ENCODE measurements at regions not wholly inside any gene's neighbourhood (a gene's known extent, or its start where the extent isn't known, plus 50 kb on each side); places are given as distances from the start of the nearest gene placed in this dataset.

GRCh38 chr7:25900245-25900644 lies 251.8 kb upstream of the NFE2L3 start:
- no peaks in the 10 kb centered on the region for H3K36me3 ChIP-seq
- H3K9me3 ChIP-seq = no peaks in the 10 kb centered on the region
- H3K27ac ChIP-seq = no peak overlapping the region
- peaks cover 37% of the 10 kb centered on the region for H3K27me3 ChIP-seq
- H3K4me3 ChIP-seq (ENCODE audit: low read depth in 1 of 2, low read length in 1 of 2) = no peak overlapping the region
- TF ChIP-seq CTCF (IDR thresholded peaks at IDR 0.05) = no peak
- peaks cover 5% of the 10 kb centered on the region in 2 experiments for H3K4me1 ChIP-seq (ENCODE audit: control insufficient read depth in 1 of 2, insufficient read depth in 1 of 2, low read depth in 1 of 2, low read length in 1 of 2)

DNA sequence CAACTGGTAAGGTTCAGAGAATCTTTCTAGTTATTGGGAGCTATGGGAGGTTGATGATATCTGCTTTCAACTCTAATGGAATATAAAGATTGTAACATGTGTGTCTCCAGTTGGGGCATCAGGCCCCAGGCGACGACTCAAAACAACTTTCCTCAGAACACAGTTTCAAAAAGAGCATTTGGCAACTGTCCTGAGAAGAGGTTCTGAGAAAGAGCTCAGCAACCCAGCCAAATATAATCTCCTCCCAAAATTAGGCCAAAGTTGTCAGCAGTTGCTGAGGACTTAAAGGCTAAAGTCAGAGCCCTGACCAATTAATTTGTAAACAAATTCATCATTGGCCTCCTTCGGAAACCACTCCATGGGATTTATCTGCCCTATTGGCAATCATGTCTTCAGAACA lies 251.1 kb upstream of the NFE2L3 start:
- TF ChIP-seq CTCF (IDR thresholded peaks at IDR 0.05) = no peak
- no peak overlapping the region for H3K27ac ChIP-seq
- peaks cover 31% of the 10 kb centered on the region for H3K27me3 ChIP-seq
- no peaks in the 10 kb centered on the region for H3K36me3 ChIP-seq
- H3K4me3 ChIP-seq (ENCODE audit: low read depth in 1 of 2, low read length in 1 of 2) = no peak overlapping the region
- no peaks in the 10 kb centered on the region for H3K4me1 ChIP-seq (ENCODE audit: control insufficient read depth in 1 of 2, insufficient read depth in 1 of 2, low read depth in 1 of 2, low read length in 1 of 2)
- no peaks in the 10 kb centered on the region for H3K9me3 ChIP-seq

DNA sequence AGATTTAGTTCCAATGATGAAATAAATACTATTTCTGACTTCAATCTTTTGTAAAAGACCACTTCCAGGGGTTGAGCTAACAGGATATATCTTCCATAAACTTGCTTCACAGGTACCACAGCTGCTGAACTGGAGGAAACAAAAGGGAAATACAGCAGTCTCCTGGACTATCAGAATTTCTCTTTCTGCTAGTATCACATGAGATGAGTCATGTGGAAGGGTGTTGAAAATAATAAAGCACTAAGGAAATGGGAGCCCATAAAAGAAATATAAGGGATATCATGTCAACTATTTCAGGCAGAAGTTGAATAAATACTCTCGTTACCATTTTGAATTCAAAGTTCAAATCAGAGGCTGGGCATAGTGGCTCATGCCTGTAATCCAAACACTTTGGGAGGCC lies 250.3 kb upstream of the NFE2L3 start:
- peaks cover 23% of the 10 kb centered on the region for H3K27me3 ChIP-seq
- H3K4me1 ChIP-seq (ENCODE audit: control insufficient read depth in 1 of 2, insufficient read depth in 1 of 2, low read depth in 1 of 2, low read length in 1 of 2) = no peaks in the 10 kb centered on the region
- H3K4me3 ChIP-seq (ENCODE audit: low read depth in 1 of 2, low read length in 1 of 2) = no peak overlapping the region
- no peaks in the 10 kb centered on the region for H3K36me3 ChIP-seq
- no peaks in the 10 kb centered on the region for H3K9me3 ChIP-seq
- no peak overlapping the region for H3K27ac ChIP-seq
- no peak for TF ChIP-seq CTCF (IDR thresholded peaks at IDR 0.05)

DNA sequence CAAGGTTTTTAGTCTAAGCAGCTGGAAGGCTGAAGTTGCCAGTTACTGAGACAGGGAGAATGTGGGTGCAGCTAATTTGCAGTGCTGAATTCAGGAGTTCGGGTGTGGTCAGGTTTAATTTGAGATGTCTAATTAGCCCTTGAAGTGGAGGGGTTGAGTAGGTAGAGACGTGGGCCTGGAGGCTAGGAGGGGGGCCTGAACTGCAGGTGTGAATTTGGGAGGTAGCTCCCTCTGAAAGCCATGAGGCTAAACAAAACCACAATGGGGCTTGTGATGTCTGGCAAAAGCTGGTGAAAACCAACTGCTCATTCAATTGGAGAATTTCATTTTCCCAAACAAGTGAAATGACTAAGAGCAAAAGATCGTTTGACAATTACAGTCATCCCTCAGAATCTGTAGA lies 246.0 kb upstream of the NFE2L3 start:
- Histone ChIP-seq H3K27me3 (peaks cover 16% of the 10 kb centered on the region), H3K27ac (no peak overlapping the region), H3K36me3 (no peaks in the 10 kb centered on the region), H3K4me1 (ENCODE audit: control insufficient read depth in 1 of 2, insufficient read depth in 1 of 2, low read depth in 1 of 2, low read length in 1 of 2) (no peaks in the 10 kb centered on the region), H3K9me3 (no peaks in the 10 kb centered on the region), H3K4me3 (ENCODE audit: low read depth in 1 of 2, low read length in 1 of 2) (no peak overlapping the region)
- no peak for TF ChIP-seq CTCF (IDR thresholded peaks at IDR 0.05)

DNA sequence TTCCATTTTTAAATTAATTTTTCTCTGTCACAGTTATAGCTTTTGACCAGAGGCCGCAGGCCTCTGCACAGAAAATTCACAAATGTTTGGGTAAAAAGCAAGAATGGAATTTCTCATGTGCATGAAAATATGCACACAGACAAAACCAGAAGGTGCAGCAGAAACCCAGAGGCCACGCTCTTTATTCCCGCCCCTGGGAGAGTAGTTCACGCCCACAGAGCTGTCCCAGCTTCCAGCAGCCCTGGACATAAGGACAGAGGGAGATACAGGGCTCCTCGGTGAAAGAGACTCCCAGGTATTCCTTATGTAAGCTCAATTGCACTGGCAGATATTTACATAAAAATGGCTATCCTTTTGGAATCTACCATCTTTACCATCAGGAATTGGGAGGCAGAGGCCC lies 245.2 kb upstream of the NFE2L3 start:
- Histone ChIP-seq H3K4me3 (ENCODE audit: low read depth in 1 of 2, low read length in 1 of 2) (no peak overlapping the region), H3K9me3 (no peaks in the 10 kb centered on the region), H3K27me3 (peaks cover 16% of the 10 kb centered on the region), H3K36me3 (no peaks in the 10 kb centered on the region), H3K27ac (no peak overlapping the region), H3K4me1 (ENCODE audit: control insufficient read depth in 1 of 2, insufficient read depth in 1 of 2, low read depth in 1 of 2, low read length in 1 of 2) (no peaks in the 10 kb centered on the region)
- no peak for TF ChIP-seq CTCF (IDR thresholded peaks at IDR 0.05)

- TF ChIP-seq CTCF (IDR thresholded peaks at IDR 0.05) = no peak
- H3K4me1 ChIP-seq (ENCODE audit: control insufficient read depth in 1 of 2, insufficient read depth in 1 of 2, low read depth in 1 of 2, low read length in 1 of 2) = no peaks in the 10 kb centered on the region
- H3K36me3 ChIP-seq = no peaks in the 10 kb centered on the region
Observed at GRCh38 chr7:25907214-25907613, 244.8 kb upstream of the NFE2L3 start.

More at GRCh38 chr7:25907214-25907613, 244.8 kb upstream of the NFE2L3 start:
- Histone ChIP-seq H3K9me3 (no peaks in the 10 kb centered on the region), H3K27ac (no peak overlapping the region), H3K4me3 (ENCODE audit: low read depth in 1 of 2, low read length in 1 of 2) (no peak overlapping the region), H3K27me3 (peaks cover 16% of the 10 kb centered on the region)

All from neutrophil (primary cell).